22Rv1 (cell line): ENCODE measurements at regions not wholly inside any gene's neighbourhood (a gene's known extent, or its start where the extent isn't known, plus 50 kb on each side); places are given as distances from the start of the nearest gene placed in this dataset.

Experiments
- CTCF ChIP-seq: fragments of 450-650 bp; IDR thresholded peaks from 2 replicates; pipeline ENCODE4 v1.5.1; 2017; ENCODE audit warnings: mild to moderate bottlenecking
- ZFX ChIP-seq: fragments of 450-650 bp; IDR thresholded peaks from 2 replicates; pipeline ENCODE4 v1.6.1; 2017; ENCODE audit warnings: antibody characterized with exemption, borderline replicate concordance

- TF ChIP-seq CTCF (no peak), ZFX (no peak)
These were observed 863.2 kb downstream of the DIAPH3 start for GRCh38 chr13:59300355-59301173.
